C4-2B (cell line): ENCODE measurements at regions not wholly inside any gene's neighbourhood (a gene's known extent, or its start where the extent isn't known, plus 50 kb on each side); places are given as distances from the start of the nearest gene placed in this dataset.

Source experiments
- H3K27ac ChIP-seq: fragments of 450-650 bp; 2 replicates; pipeline ENCODE4 v1.5.1; 2017
- CTCF ChIP-seq: fragments of 450-650 bp; conservative IDR thresholded peaks from 2 replicates; pipeline ENCODE4 v1.5.1; 2017; ENCODE audit warnings: mild to moderate bottlenecking
- ZFX ChIP-seq: fragments of 450-650 bp; IDR thresholded peaks from 2 replicates; pipeline ENCODE4 v1.6.1; 2017

- no peak overlapping the region for H3K27ac ChIP-seq
- TF ChIP-seq ZFX (no peak), CTCF (no peak)
These were observed 179.5 kb upstream of the CXCL12 start for GRCh38 chr10:44564361-44564760.

GRCh38 chr10:44564790-44565189 is 179.9 kb upstream of the CXCL12 start:
- no peak for TF ChIP-seq CTCF
- no peak for TF ChIP-seq ZFX

GRCh38 chr10:44566786-44567185 is 181.9 kb upstream of the CXCL12 start:
- H3K27ac ChIP-seq: no peak overlapping the region
- TF ChIP-seq CTCF: no peak
- TF ChIP-seq ZFX: no peak

More at GRCh38 chr10:44564790-44565189, 179.9 kb upstream of the CXCL12 start:
- H3K27ac ChIP-seq: no peak overlapping the region

- no peak overlapping the region for H3K27ac ChIP-seq
- TF ChIP-seq CTCF: no peak
- TF ChIP-seq ZFX: no peak
These were observed 182.6 kb upstream of the CXCL12 start for GRCh38 chr10:44567471-44567870.

- no peak overlapping the region for H3K27ac ChIP-seq
- TF ChIP-seq ZFX: no peak
- TF ChIP-seq CTCF: no peak
These were observed 184.5 kb upstream of the CXCL12 start for GRCh38 chr10:44569193-44570091.

- no peak overlapping the region for H3K27ac ChIP-seq
- no peak for TF ChIP-seq ZFX
- no peak for TF ChIP-seq CTCF
These were observed 186.8 kb upstream of the CXCL12 start for GRCh38 chr10:44571701-44572100.

- TF ChIP-seq ZFX (no peak), CTCF (no peak)
- no peak overlapping the region for H3K27ac ChIP-seq
These were observed 187.2 kb upstream of the CXCL12 start for GRCh38 chr10:44572146-44572545.
